ENCODE measurements at regions not wholly inside any gene's neighbourhood (a gene's known extent, or its start where the extent isn't known, plus 50 kb on each side); places are given as distances from the start of the nearest gene placed in this dataset.

DNA sequence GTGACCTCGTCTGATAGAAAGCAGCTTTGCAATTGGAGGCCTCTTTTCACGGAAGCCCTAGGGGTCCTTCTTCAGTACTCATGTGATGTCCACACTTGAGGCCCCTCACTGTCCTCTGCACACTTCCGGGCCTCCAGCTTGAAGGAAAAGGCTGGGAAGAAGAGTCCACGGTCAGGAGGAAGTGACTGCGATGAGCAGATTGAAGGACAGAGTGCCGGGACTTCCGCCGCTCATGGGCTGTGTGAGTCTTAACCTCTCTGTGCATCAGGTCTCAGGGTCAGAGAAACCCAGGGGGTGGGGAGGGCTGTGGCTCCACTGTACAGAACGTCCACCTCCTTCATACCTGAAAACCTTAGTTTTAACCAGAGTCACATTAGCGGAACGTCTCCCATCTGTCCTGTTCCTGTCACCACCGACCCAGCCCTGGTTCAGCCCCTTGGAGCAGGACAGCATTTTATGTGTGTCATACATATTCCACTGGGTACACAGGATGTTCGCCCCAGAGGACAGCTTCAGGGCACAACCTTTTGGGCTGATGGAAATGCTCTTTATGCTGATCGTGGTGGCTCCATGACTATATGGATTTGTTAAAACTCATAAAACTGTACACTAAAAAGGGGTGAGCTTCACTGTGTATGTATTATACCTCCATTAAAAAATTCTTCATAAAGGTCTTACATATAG, 51.0 kb upstream of the SORCS2 start:
- Histone ChIP-seq H3K27ac (ENCODE audit: low read depth, low read length) (no peak overlapping the region), H3K4me1 (ENCODE audit: control insufficient read depth, insufficient read depth, low read length, unreplicated experiment) (no peaks in the 10 kb centered on the region), H3K79me2 (ENCODE audit: control insufficient read depth, insufficient read depth, low read length, unreplicated experiment) (no peaks in the 10 kb centered on the region), H3K27me3 (ENCODE audit: insufficient read depth, low read length) (no peaks in the 10 kb centered on the region), H3K36me3 (ENCODE audit: insufficient read depth, low read length) (no peaks in the 10 kb centered on the region), H2AFZ (ENCODE audit: low read length, unreplicated experiment) (no peak overlapping the region), H3K4me3 (ENCODE audit: low read depth, low read length) (no peak overlapping the region)

DNA sequence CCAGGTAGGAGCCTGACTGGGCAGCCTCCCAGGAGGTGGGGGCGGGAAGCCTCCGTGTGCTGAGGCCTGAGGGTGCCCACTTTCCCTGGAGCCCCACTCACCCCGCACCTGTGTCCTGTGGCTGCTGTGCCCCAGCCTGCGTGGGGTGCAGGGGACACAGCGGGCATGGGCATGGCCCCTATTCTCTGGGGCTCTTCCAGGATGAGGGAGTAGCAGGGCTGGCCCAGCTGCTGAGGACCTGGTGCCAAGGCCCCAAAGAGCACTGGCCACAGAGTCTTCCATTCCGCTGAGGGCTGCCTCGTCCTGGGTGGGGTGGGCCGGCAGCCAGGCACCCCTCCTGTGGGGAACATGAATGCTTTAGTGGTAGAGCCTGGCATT, 51.7 kb upstream of the SORCS2 start:
- Histone ChIP-seq H3K36me3 (ENCODE audit: insufficient read depth, low read length) (no peaks in the 10 kb centered on the region), H3K27ac (ENCODE audit: low read depth, low read length) (no peak overlapping the region), H3K79me2 (ENCODE audit: control insufficient read depth, insufficient read depth, low read length, unreplicated experiment) (no peaks in the 10 kb centered on the region), H3K4me3 (ENCODE audit: low read depth, low read length) (no peak overlapping the region), H3K27me3 (ENCODE audit: insufficient read depth, low read length) (no peaks in the 10 kb centered on the region), H2AFZ (ENCODE audit: low read length, unreplicated experiment) (no peak overlapping the region), H3K4me1 (ENCODE audit: control insufficient read depth, insufficient read depth, low read length, unreplicated experiment) (peaks cover 4% of the 10 kb centered on the region)

DNA sequence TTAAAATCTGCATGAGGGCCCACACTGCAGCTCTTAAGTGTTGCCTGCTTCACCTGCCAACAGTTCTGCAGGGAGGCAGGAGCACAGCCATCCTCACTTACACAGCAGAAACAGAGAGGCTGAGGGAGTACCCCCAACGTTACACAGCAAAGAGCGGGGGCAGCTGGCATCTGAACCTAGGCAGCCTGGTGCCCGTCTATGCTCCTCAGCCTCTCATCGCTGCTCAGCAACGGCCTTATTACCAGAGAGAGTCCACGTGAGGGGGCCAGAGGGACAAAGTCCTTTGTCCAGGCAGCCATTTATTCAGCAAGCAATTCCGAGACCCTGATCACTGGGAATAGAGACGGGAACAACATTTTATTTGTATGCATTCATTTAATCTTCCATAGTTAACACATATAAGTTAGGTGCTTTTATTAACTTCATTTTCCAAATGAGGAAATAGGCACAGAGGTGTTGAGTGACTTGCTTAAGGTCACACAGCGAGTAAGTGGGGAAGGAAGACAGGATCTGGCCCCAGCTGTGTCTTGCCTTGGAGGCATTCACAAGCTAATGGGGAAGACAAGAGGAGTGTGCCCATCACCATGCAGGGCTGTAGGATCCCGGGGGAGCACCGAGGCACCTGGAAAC, 52.2 kb upstream of the SORCS2 start:
- no peak overlapping the region for H2AFZ ChIP-seq (ENCODE audit: low read length, unreplicated experiment)
- H3K27me3 ChIP-seq (ENCODE audit: insufficient read depth, low read length): no peaks in the 10 kb centered on the region
- H3K36me3 ChIP-seq (ENCODE audit: insufficient read depth, low read length): no peaks in the 10 kb centered on the region
- no peak overlapping the region for H3K4me3 ChIP-seq (ENCODE audit: low read depth, low read length)
- no peaks in the 10 kb centered on the region for H3K79me2 ChIP-seq (ENCODE audit: control insufficient read depth, insufficient read depth, low read length, unreplicated experiment)
- H3K4me1 ChIP-seq (ENCODE audit: control insufficient read depth, insufficient read depth, low read length, unreplicated experiment): peaks cover 9% of the 10 kb centered on the region
- H3K27ac ChIP-seq (ENCODE audit: low read depth, low read length): no peak overlapping the region

DNA sequence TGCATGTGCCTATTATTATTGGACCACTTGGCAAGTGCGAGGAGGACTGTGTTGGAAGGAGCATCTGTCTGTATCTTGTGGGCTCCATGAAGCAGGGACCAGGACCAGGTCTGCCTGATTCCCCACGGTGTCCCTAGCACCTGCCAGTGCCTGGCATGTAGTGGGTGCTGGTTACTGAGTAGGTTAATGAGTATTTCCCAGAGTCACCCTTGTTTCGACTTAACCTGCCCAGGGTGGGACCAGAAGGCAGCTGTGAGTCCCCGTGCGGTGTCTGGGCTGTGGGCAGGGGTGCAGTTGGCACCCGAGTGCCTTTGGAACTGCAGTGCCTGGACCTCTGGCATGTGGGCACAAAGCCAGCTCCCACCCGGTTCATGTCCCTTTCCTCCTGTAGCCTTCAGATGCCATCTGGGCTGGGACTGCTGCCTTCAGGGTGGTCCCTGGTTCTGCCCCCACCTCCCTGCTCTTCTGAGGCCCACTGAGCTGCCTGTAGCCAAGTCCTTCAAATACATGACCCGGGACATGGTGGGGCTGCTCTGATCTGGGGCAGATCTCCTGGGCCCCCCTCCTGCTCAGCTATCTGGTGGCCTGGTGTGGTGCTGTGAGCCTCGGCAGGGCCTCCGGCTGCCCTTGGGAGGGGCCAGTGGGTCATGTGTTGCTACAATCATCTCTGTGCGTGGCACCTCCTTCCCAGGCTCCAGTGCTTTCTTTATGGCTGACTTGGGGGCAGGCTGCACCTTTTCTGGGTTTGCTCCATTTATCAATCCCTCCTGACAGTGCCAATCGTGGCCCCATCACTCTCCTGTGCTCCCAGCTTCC, 53.0 kb upstream of the SORCS2 start:
- H3K27me3 ChIP-seq (ENCODE audit: insufficient read depth, low read length): no peaks in the 10 kb centered on the region
- H3K4me1 ChIP-seq (ENCODE audit: control insufficient read depth, insufficient read depth, low read length, unreplicated experiment): peaks cover 17% of the 10 kb centered on the region
- H3K36me3 ChIP-seq (ENCODE audit: insufficient read depth, low read length): no peaks in the 10 kb centered on the region
- no peak overlapping the region for H2AFZ ChIP-seq (ENCODE audit: low read length, unreplicated experiment)
- H3K79me2 ChIP-seq (ENCODE audit: control insufficient read depth, insufficient read depth, low read length, unreplicated experiment): no peaks in the 10 kb centered on the region
- H3K27ac ChIP-seq (ENCODE audit: low read depth, low read length): no peak overlapping the region
- H3K4me3 ChIP-seq (ENCODE audit: low read depth, low read length): no peak overlapping the region

DNA sequence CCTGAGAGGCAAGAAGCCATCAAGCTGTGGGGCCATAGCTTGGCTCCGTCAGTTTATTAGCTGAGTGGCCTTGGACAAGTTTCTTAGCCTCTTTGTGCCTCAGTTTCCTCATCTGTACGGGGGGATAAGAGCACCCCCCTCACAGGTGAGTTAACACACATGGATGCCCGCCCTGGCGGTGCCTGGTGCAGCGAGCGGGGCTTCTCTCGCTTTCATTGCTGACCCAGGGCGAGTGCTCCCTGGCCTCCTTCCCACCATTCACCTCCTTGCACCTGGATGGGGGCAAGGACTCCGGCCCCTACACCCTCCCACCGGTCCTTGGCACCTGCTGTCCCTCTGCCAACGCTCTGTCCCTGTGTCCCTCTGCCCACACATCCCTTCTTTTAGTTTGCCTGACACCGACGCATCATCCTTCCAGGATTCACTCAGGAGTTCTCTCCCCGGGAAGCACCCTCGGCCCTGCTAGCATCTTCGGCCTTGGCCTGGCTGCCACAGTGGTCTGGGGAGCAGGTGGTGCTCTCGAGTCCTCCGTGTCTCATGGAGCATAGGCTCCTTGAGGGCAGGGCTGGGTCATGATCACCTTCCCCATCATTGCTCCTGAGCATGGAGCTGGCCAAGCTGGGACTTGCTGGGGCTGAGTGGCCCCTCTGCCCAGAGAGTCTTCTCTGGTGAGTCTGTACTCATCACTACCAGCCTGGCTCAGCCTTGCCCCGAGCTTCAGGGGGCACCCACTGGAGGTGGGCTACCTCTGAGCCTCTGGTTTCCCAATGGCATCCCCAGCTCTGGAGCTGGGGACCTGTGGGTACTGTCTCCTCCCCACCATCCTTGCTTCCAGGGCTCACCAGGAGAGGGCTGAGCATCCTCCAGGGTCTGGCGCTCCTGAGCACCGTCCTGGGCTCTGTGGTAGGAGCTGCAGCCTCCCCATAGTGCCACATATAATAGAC, 53.8 kb upstream of the SORCS2 start:
- H3K4me3 ChIP-seq (ENCODE audit: low read depth, low read length): no peak overlapping the region
- no peaks in the 10 kb centered on the region for H3K27me3 ChIP-seq (ENCODE audit: insufficient read depth, low read length)
- H3K27ac ChIP-seq (ENCODE audit: low read depth, low read length): no peak overlapping the region
- no peaks in the 10 kb centered on the region for H3K36me3 ChIP-seq (ENCODE audit: insufficient read depth, low read length)
- H3K79me2 ChIP-seq (ENCODE audit: control insufficient read depth, insufficient read depth, low read length, unreplicated experiment): no peaks in the 10 kb centered on the region
- no peak overlapping the region for H2AFZ ChIP-seq (ENCODE audit: low read length, unreplicated experiment)
- H3K4me1 ChIP-seq (ENCODE audit: control insufficient read depth, insufficient read depth, low read length, unreplicated experiment): peaks cover 17% of the 10 kb centered on the region

DNA sequence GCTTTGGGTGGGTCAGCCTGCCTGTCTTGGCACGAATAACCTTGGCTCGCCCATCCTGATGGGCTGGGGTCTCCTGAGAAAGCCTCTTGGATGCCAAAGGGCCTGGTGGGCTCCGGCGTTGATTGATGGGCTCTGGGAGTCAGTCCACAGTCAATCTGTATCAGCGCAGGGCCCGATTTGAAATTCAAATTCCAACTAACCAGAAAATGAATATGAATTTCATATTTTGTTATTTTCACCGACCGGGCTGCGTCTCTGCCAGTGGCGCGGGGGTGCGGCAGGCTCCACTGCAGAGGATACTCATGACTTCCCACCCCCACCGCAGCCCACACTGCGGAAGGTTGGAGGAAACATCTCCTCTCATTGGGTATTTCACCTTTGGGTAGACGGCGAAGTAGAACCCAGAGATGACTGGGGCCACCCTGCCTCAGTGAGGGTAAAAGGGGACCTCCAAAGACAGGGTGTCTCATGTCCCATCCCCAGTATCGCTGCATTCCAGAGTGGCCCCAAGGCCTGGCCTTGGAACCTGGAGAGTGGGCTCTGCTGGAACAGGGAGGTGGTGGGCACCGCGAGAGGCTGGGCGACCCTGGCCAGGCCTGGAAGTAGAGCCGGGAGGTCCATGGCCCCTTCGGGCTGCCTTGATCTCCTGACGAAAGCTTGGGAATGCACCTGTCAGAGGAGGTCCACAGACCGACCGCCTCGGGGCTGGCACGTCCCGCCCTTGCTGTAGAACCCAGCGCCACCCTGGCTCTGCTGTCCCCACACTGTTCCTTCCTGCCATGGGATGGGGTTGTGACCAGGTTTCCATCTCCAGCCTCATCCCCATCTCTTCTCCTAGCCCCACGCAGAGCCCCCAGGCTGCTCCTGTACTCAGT, 54.8 kb upstream of the SORCS2 start:
- H3K27ac ChIP-seq (ENCODE audit: low read depth, low read length): no peak overlapping the region
- H3K79me2 ChIP-seq (ENCODE audit: control insufficient read depth, insufficient read depth, low read length, unreplicated experiment): no peaks in the 10 kb centered on the region
- no peak overlapping the region for H3K4me3 ChIP-seq (ENCODE audit: low read depth, low read length)
- H3K4me1 ChIP-seq (ENCODE audit: control insufficient read depth, insufficient read depth, low read length, unreplicated experiment): peaks cover 17% of the 10 kb centered on the region
- H2AFZ ChIP-seq (ENCODE audit: low read length, unreplicated experiment): no peak overlapping the region
- no peaks in the 10 kb centered on the region for H3K27me3 ChIP-seq (ENCODE audit: insufficient read depth, low read length)
- no peaks in the 10 kb centered on the region for H3K36me3 ChIP-seq (ENCODE audit: insufficient read depth, low read length)

DNA sequence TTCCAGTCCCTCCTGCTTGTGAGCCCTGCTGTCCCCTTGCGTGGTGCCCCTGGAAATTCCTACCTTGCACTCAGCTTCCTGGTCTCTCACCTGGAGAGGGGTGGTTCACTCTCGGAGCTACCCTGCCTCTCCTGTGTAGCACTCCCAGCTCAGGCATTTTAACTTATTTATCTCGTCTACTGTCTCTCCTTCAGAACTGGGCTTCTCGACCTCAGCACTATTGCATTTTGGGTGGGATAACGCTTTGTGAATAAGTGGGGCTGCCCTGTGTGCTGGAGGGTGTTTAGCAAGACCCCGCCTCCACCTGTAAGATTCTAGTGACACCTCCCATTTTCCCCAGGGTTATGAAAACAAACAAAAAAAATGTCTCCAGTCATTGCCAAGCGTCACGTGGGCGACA, 56.0 kb upstream of the SORCS2 start:
- H3K36me3 ChIP-seq (ENCODE audit: insufficient read depth, low read length): no peaks in the 10 kb centered on the region
- no peak overlapping the region for H2AFZ ChIP-seq (ENCODE audit: low read length, unreplicated experiment)
- H3K79me2 ChIP-seq (ENCODE audit: control insufficient read depth, insufficient read depth, low read length, unreplicated experiment): no peaks in the 10 kb centered on the region
- peaks cover 17% of the 10 kb centered on the region for H3K4me1 ChIP-seq (ENCODE audit: control insufficient read depth, insufficient read depth, low read length, unreplicated experiment)
- H3K4me3 ChIP-seq (ENCODE audit: low read depth, low read length): no peak overlapping the region
- H3K27ac ChIP-seq (ENCODE audit: low read depth, low read length): no peak overlapping the region
- H3K27me3 ChIP-seq (ENCODE audit: insufficient read depth, low read length): no peaks in the 10 kb centered on the region

DNA sequence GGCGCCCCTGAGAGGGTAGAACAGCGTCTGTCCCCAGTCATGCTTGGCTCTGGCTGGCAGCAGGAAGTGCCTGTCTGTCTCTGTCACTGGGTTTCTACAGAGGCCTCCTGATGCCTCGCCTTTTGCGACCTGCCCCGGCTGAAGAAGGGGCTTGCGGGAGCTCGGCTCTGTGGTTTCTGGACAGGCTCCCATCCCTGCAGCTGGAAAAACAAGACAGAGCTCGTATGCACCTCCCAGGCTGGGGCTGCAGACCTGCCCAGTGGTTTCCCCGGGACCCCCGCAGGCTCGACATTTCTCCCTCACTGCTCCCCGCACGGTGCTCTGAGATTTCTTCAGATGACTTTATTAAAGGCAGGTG, 57.0 kb upstream of the SORCS2 start:
- no peak overlapping the region; the same call in 1 of the 2 replicates for H3K4me3 ChIP-seq (ENCODE audit: low read depth, low read length)
- H3K27ac ChIP-seq (ENCODE audit: low read depth, low read length): no peak overlapping the region
- no peak overlapping the region for H2AFZ ChIP-seq (ENCODE audit: low read length, unreplicated experiment)
- H3K4me1 ChIP-seq (ENCODE audit: control insufficient read depth, insufficient read depth, low read length, unreplicated experiment): peaks cover 17% of the 10 kb centered on the region
- H3K27me3 ChIP-seq (ENCODE audit: insufficient read depth, low read length): no peaks in the 10 kb centered on the region
- no peaks in the 10 kb centered on the region for H3K36me3 ChIP-seq (ENCODE audit: insufficient read depth, low read length)
- H3K79me2 ChIP-seq (ENCODE audit: control insufficient read depth, insufficient read depth, low read length, unreplicated experiment): no peaks in the 10 kb centered on the region

DNA sequence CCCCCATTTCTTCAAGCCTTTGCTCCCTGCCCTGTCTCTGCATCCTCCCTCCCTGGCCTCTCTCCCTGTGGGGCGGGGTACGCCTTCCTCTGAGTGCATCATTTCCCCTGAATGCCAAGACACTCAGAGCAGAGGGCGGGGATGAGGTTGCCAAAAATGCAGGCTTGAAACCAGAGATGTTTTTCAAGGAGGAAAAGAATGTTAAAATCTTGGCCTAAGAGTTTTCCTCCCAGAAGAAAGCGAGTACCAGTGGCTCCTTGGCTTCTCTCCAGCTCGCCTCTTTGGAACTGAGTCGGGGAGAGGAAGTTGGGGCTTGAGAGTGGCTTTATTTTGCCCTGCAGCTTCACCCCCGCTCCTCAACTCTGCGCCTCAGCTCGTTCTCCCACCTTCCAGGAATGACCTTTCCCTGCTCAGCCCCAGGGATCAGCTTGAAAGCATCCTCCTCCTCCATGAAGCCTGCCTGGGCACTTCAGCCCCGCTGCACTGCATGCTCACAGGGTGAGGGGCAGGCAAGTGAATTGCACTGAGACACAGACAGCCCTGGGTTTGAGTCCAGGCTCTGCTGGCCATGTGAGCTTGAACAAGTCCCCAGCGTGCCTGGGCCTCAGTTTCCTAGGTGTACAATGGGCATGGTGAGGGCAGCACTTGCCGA, 57.5 kb upstream of the SORCS2 start:
- peak overlapping the region; percentile 29 for H3K27ac ChIP-seq (ENCODE audit: low read depth, low read length)
- no peak overlapping the region; the same call in 1 of the 2 replicates for H3K4me3 ChIP-seq (ENCODE audit: low read depth, low read length)
- no peaks in the 10 kb centered on the region for H3K36me3 ChIP-seq (ENCODE audit: insufficient read depth, low read length)
- peaks cover 17% of the 10 kb centered on the region for H3K4me1 ChIP-seq (ENCODE audit: control insufficient read depth, insufficient read depth, low read length, unreplicated experiment)
- H2AFZ ChIP-seq (ENCODE audit: low read length, unreplicated experiment): no peak overlapping the region
- no peaks in the 10 kb centered on the region for H3K79me2 ChIP-seq (ENCODE audit: control insufficient read depth, insufficient read depth, low read length, unreplicated experiment)
- no peaks in the 10 kb centered on the region for H3K27me3 ChIP-seq (ENCODE audit: insufficient read depth, low read length)

All from ACC112 (cell line).